HL-60 (cell line): ENCODE measurements at regions not wholly inside any gene's neighbourhood (a gene's known extent, or its start where the extent isn't known, plus 50 kb on each side); places are given as distances from the start of the nearest gene placed in this dataset.

ENCODE experiments used
- GABPA ChIP-seq: IDR thresholded peaks from 2 replicates; pipeline ENCODE4 v1.6.1; 2012; ENCODE audit warnings: low read depth
- POLR2AphosphoS5 ChIP-seq: IDR thresholded peaks from 2 replicates; pipeline ENCODE4 v1.6.1; 2012; ENCODE audit warnings: low read depth
- SPI1 ChIP-seq: IDR thresholded peaks from 2 replicates; pipeline ENCODE4 v1.6.1; 2012; ENCODE audit warnings: low read depth, mild to moderate bottlenecking, borderline replicate concordance
- TF ChIP-seq, protein P1 (sequence below): IDR thresholded peaks from one replicate; pipeline ENCODE4 v1.5.1; 2011; ENCODE audit warnings: low read length, control low read depth, inconsistent platforms; ENCODE audit not compliant: insufficient read depth
- TF ChIP-seq, protein P2 (sequence below): IDR thresholded peaks from 2 replicates; pipeline ENCODE4 v1.6.1; 2012; ENCODE audit warnings: low read depth; ENCODE audit not compliant: insufficient replicate concordance

DNA sequence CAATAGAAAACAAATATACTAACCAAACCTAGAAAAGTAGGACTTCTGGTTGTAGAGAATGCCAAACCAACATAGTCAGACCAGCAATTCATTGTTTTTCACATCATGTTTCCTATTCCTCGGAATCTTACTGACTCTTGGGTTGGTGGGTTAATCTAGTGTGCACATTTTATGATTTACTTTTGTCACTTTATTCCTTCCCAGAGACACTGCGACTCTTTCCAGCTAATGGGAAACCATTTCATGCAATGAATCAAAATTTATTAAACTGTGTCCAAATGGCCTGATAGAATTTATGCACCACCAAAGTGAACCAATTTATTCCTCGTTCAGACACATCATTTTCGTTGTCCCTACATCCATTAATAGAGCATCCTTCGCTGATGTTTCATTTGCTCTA is 464.9 kb downstream of the RPS29 start:
- TF ChIP-seq, protein P1, sequence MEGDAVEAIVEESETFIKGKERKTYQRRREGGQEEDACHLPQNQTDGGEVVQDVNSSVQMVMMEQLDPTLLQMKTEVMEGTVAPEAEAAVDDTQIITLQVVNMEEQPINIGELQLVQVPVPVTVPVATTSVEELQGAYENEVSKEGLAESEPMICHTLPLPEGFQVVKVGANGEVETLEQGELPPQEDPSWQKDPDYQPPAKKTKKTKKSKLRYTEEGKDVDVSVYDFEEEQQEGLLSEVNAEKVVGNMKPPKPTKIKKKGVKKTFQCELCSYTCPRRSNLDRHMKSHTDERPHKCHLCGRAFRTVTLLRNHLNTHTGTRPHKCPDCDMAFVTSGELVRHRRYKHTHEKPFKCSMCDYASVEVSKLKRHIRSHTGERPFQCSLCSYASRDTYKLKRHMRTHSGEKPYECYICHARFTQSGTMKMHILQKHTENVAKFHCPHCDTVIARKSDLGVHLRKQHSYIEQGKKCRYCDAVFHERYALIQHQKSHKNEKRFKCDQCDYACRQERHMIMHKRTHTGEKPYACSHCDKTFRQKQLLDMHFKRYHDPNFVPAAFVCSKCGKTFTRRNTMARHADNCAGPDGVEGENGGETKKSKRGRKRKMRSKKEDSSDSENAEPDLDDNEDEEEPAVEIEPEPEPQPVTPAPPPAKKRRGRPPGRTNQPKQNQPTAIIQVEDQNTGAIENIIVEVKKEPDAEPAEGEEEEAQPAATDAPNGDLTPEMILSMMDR: no peak
- TF ChIP-seq, protein P2, sequence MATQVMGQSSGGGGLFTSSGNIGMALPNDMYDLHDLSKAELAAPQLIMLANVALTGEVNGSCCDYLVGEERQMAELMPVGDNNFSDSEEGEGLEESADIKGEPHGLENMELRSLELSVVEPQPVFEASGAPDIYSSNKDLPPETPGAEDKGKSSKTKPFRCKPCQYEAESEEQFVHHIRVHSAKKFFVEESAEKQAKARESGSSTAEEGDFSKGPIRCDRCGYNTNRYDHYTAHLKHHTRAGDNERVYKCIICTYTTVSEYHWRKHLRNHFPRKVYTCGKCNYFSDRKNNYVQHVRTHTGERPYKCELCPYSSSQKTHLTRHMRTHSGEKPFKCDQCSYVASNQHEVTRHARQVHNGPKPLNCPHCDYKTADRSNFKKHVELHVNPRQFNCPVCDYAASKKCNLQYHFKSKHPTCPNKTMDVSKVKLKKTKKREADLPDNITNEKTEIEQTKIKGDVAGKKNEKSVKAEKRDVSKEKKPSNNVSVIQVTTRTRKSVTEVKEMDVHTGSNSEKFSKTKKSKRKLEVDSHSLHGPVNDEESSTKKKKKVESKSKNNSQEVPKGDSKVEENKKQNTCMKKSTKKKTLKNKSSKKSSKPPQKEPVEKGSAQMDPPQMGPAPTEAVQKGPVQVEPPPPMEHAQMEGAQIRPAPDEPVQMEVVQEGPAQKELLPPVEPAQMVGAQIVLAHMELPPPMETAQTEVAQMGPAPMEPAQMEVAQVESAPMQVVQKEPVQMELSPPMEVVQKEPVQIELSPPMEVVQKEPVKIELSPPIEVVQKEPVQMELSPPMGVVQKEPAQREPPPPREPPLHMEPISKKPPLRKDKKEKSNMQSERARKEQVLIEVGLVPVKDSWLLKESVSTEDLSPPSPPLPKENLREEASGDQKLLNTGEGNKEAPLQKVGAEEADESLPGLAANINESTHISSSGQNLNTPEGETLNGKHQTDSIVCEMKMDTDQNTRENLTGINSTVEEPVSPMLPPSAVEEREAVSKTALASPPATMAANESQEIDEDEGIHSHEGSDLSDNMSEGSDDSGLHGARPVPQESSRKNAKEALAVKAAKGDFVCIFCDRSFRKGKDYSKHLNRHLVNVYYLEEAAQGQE: no peak
- TF ChIP-seq GABPA (no peak), POLR2AphosphoS5 (no peak), SPI1 (no peak)
